WTC11 (cell line): ENCODE measurements at regions not wholly inside any gene's neighbourhood (a gene's known extent, or its start where the extent isn't known, plus 50 kb on each side); places are given as distances from the start of the nearest gene placed in this dataset.

ENCODE experiments used
- ATAC-seq: fragments of 200-7000 bp; cut with Tn5 transposase; 2 replicates; pipeline ENCODE4 v1.10.0; 2021; ENCODE audit warnings: mild to moderate bottlenecking, moderate library complexity
- CTCF ChIA-PET: fragments of 300-600 bp; sonication (Branson Sonifier 250); formaldehyde crosslinking; loops from one replicate; lab custom pipeline; 2021; ENCODE audit warnings: antibody characterized with exemption; lab: Charles Lee
- POLR2A ChIA-PET: fragments of 350-600 bp; sonication (Branson Sonifier 250); formaldehyde crosslinking; loops from one replicate; lab custom pipeline; 2021; ENCODE audit warnings: antibody characterized with exemption; lab: Charles Lee
- DNase-seq: peaks from one replicate; pipeline ENCODE4 v3.0.0; 2021; ENCODE audit warnings: low spot score
- H3K27ac Mint-ChIP-seq: 2 replicates; pipeline ENCODE4 v1.8.0; 2021; ENCODE audit warnings: mixed read lengths
- H3K27me3 Mint-ChIP-seq: 2 replicates; pipeline ENCODE4 v1.8.0; 2021; ENCODE audit warnings: low read depth, mild to moderate bottlenecking, moderate library complexity, mixed read lengths
- H3K36me3 Mint-ChIP-seq: 2 replicates; pipeline ENCODE4 v1.8.0; 2021; ENCODE audit warnings: mixed read lengths
- H3K4me1 Mint-ChIP-seq: 2 replicates; pipeline ENCODE4 v1.8.0; 2022; ENCODE audit warnings: mixed read lengths
- H3K4me3 Mint-ChIP-seq: 2 replicates; pipeline ENCODE4 v1.8.0; 2021; ENCODE audit warnings: mild to moderate bottlenecking, moderate library complexity, mixed read lengths
- H3K9me3 Mint-ChIP-seq: 2 replicates; pipeline ENCODE4 v1.8.0; 2021; ENCODE audit warnings: mixed read lengths
- CREB1 ChIP-seq: sonication (generic); formaldehyde crosslinking; IDR thresholded peaks from 2 replicates; pipeline ENCODE4 v1.8.0; 2023; ENCODE audit warnings: mild to moderate bottlenecking, missing genetic modification reagents
- FOXK1 ChIP-seq: sonication (generic); formaldehyde crosslinking; IDR thresholded peaks from 2 replicates; pipeline ENCODE4 v1.8.0; 2022; ENCODE audit warnings: mild to moderate bottlenecking, moderate library complexity, missing genetic modification reagents
- GRHL2 ChIP-seq: fragments of 250-450 bp; sonication (Bioruptor Pico); IDR thresholded peaks from 2 replicates; pipeline ENCODE4 v1.8.0; 2022; ENCODE audit warnings: mild to moderate bottlenecking, moderate library complexity; ENCODE audit not compliant: insufficient replicate concordance, severe bottlenecking
- HMGXB4 ChIP-seq: sonication (generic); formaldehyde crosslinking; IDR thresholded peaks from 2 replicates; pipeline ENCODE4 v1.8.1; 2023; ENCODE audit warnings: mild to moderate bottlenecking, moderate library complexity, missing genetic modification reagents
- NFYB ChIP-seq: sonication (generic); formaldehyde crosslinking; conservative IDR thresholded peaks from 2 replicates; pipeline ENCODE4 v1.8.0; 2022; ENCODE audit warnings: low read depth, missing genetic modification reagents
- NR3C1 ChIP-seq: sonication (generic); formaldehyde crosslinking; conservative IDR thresholded peaks from 2 replicates; pipeline ENCODE4 v1.8.1; 2023; ENCODE audit warnings: low read depth, mild to moderate bottlenecking, missing genetic modification reagents
- SP1 ChIP-seq: sonication (generic); formaldehyde crosslinking; conservative IDR thresholded peaks from 2 replicates; pipeline ENCODE4 v1.8.1; 2022; ENCODE audit warnings: missing genetic modification reagents
- TEAD1 ChIP-seq: sonication (generic); formaldehyde crosslinking; IDR thresholded peaks from 2 replicates; pipeline ENCODE4 v1.8.0; 2022; ENCODE audit warnings: mild to moderate bottlenecking, missing genetic modification reagents
- USF1 ChIP-seq: sonication (generic); formaldehyde crosslinking; IDR thresholded peaks from 2 replicates; pipeline ENCODE4 v1.8.0; 2022; ENCODE audit warnings: mild to moderate bottlenecking, missing genetic modification reagents
- ZBTB21 ChIP-seq: sonication (generic); formaldehyde crosslinking; IDR thresholded peaks from 2 replicates; pipeline ENCODE4 v1.8.1; 2023; ENCODE audit warnings: mild to moderate bottlenecking, missing genetic modification reagents, borderline replicate concordance
- ZNF512 ChIP-seq: sonication (generic); formaldehyde crosslinking; IDR thresholded peaks from 2 replicates; pipeline ENCODE4 v1.8.1; 2022; ENCODE audit warnings: missing genetic modification reagents, borderline replicate concordance
- TF ChIP-seq, protein P1 (sequence below): sonication (generic); formaldehyde crosslinking; IDR thresholded peaks from 2 replicates; pipeline ENCODE4 v1.8.0; 2023; ENCODE audit warnings: mild to moderate bottlenecking, missing genetic modification reagents
- TF ChIP-seq, protein P2 (sequence below): fragments of 250-450 bp; sonication (Bioruptor Pico); IDR thresholded peaks from 2 replicates; pipeline ENCODE4 v1.8.0; 2021; ENCODE audit warnings: mild to moderate bottlenecking
- TF ChIP-seq, protein P3 (sequence below): sonication (generic); formaldehyde crosslinking; IDR thresholded peaks from 2 replicates; pipeline ENCODE4 v1.8.1; 2023; ENCODE audit warnings: mild to moderate bottlenecking, missing genetic modification reagents

GRCh38 chr2:146477383-146477782, 1367.4 kb upstream of the ACVR2A start (continued):
- TF ChIP-seq ZNF512 (CRISPR knock-in tag), result no peak
- TF ChIP-seq, all 79 proteins: peak for 0

DNA sequence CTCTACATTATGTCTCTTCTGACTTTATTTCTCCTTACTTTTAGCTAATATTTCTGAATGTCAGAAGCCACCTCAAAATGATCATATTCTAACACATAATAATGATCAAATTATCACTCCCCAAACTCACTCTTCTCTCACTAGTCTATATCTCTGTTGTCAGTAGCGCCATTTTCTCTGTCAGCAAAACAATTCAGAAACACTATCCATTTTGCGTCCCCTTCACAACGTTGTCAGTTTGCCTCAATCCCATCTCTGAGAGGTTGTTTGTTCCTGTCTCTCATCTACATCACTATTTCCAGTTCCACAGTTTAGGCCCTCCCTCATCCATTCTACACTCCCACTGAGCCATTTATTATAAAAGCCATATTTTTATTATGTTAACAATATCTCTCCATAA, 1376.3 kb upstream of the ACVR2A start:
- TF ChIP-seq SP1 (CRISPR knock-in tag), result no peak
- TF ChIP-seq NFYB (CRISPR knock-in tag), result no peak
- TF ChIP-seq, protein P1, sequence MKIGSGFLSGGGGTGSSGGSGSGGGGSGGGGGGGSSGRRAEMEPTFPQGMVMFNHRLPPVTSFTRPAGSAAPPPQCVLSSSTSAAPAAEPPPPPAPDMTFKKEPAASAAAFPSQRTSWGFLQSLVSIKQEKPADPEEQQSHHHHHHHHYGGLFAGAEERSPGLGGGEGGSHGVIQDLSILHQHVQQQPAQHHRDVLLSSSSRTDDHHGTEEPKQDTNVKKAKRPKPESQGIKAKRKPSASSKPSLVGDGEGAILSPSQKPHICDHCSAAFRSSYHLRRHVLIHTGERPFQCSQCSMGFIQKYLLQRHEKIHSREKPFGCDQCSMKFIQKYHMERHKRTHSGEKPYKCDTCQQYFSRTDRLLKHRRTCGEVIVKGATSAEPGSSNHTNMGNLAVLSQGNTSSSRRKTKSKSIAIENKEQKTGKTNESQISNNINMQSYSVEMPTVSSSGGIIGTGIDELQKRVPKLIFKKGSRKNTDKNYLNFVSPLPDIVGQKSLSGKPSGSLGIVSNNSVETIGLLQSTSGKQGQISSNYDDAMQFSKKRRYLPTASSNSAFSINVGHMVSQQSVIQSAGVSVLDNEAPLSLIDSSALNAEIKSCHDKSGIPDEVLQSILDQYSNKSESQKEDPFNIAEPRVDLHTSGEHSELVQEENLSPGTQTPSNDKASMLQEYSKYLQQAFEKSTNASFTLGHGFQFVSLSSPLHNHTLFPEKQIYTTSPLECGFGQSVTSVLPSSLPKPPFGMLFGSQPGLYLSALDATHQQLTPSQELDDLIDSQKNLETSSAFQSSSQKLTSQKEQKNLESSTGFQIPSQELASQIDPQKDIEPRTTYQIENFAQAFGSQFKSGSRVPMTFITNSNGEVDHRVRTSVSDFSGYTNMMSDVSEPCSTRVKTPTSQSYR (CRISPR knock-in tag), result no peak
- no peak for TF ChIP-seq FOXK1
- no peak for TF ChIP-seq NR3C1
- no peak for TF ChIP-seq ZBTB21 (CRISPR knock-in tag)
- no peak for TF ChIP-seq CREB1 (CRISPR knock-in tag)
- TF ChIP-seq USF1, result no peak
- TF ChIP-seq, protein P2, sequence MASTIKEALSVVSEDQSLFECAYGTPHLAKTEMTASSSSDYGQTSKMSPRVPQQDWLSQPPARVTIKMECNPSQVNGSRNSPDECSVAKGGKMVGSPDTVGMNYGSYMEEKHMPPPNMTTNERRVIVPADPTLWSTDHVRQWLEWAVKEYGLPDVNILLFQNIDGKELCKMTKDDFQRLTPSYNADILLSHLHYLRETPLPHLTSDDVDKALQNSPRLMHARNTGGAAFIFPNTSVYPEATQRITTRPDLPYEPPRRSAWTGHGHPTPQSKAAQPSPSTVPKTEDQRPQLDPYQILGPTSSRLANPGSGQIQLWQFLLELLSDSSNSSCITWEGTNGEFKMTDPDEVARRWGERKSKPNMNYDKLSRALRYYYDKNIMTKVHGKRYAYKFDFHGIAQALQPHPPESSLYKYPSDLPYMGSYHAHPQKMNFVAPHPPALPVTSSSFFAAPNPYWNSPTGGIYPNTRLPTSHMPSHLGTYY (CRISPR knock-in tag), result no peak
- TF ChIP-seq, protein P3, sequence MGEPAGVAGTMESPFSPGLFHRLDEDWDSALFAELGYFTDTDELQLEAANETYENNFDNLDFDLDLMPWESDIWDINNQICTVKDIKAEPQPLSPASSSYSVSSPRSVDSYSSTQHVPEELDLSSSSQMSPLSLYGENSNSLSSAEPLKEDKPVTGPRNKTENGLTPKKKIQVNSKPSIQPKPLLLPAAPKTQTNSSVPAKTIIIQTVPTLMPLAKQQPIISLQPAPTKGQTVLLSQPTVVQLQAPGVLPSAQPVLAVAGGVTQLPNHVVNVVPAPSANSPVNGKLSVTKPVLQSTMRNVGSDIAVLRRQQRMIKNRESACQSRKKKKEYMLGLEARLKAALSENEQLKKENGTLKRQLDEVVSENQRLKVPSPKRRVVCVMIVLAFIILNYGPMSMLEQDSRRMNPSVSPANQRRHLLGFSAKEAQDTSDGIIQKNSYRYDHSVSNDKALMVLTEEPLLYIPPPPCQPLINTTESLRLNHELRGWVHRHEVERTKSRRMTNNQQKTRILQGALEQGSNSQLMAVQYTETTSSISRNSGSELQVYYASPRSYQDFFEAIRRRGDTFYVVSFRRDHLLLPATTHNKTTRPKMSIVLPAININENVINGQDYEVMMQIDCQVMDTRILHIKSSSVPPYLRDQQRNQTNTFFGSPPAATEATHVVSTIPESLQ (CRISPR knock-in tag), result no peak
- TF ChIP-seq HMGXB4, result no peak
- TF ChIP-seq GRHL2, result no peak
- peaks cover 21% of the 10 kb centered on the region for H3K4me1 Mint-ChIP-seq
- ATAC-seq (no peak), DNase-seq (no peak)
- no peak overlapping the region for H3K27ac Mint-ChIP-seq
- H3K9me3 Mint-ChIP-seq, result peaks cover 17% of the 10 kb centered on the region
- ChIA-PET POLR2A (no interaction called here), CTCF (no interaction called here)
- no peak overlapping the region for H3K4me3 Mint-ChIP-seq
- peaks cover 11% of the 10 kb centered on the region for H3K36me3 Mint-ChIP-seq
- H3K27me3 Mint-ChIP-seq, result no peaks in the 10 kb centered on the region

GRCh38 chr2:146467425-146467824, 1377.4 kb upstream of the ACVR2A start:
- no peak for ATAC-seq
- ChIA-PET CTCF (no interaction called here), POLR2A (no interaction called here)
- H3K4me3 Mint-ChIP-seq, result no peak overlapping the region
- no peak overlapping the region for H3K27ac Mint-ChIP-seq
- DNase-seq, result no peak
- peaks cover 27% of the 10 kb centered on the region for H3K9me3 Mint-ChIP-seq
- H3K27me3 Mint-ChIP-seq, result no peaks in the 10 kb centered on the region
- no peak for TF ChIP-seq TEAD1
- H3K36me3 Mint-ChIP-seq, result peaks cover 20% of the 10 kb centered on the region
- peaks cover 13% of the 10 kb centered on the region for H3K4me1 Mint-ChIP-seq
